Right lobe of liver (tissue), 6 donors: ENCODE measurements at regions not wholly inside any gene's neighbourhood (a gene's known extent, or its start where the extent isn't known, plus 50 kb on each side); places are given as distances from the start of the nearest gene placed in this dataset.

Experiments used
- ATAC-seq, 4 donors: fragments of 200-7000 bp; cut with Tn5 transposase; one replicate each; pipeline ENCODE4 v1.9.1; 2020; ENCODE audit warnings: mild to moderate bottlenecking in 4 of 4, moderate library complexity in 4 of 4
- DNase-seq, 3 donors: peaks; one replicate each; pipeline ENCODE4 v3.0.0-alpha.2; 2020
- H3K27ac ChIP-seq, 3 donors: fragments of 200-600 bp; one replicate each; pipeline ENCODE4 v1.8.0; 2022
- H3K27me3 ChIP-seq, 2 donors: fragments of 200-600 bp; one replicate each; pipeline ENCODE4 v1.8.0; 2022
- H3K36me3 ChIP-seq, 4 donors: fragments of 200-600 bp; sonication (generic) in 1 of 4; one replicate each; pipeline versions ENCODE4 v1.5.1 to v1.8.0; 2017 to 2022; ENCODE audit warnings: control low read depth in 1 of 4
- H3K4me1 ChIP-seq, 4 donors: fragments of 200-600 bp; sonication (generic) in 1 of 4; one replicate each; pipeline versions ENCODE4 v1.5.1 to v1.8.0; 2017 to 2022; ENCODE audit warnings: control low read depth in 1 of 4
- H3K4me3 ChIP-seq, 3 donors: fragments of 200-600 bp; one replicate each; pipeline ENCODE4 v1.8.0; 2022
- H3K9me3 ChIP-seq, 4 donors: fragments of 200-600 bp; sonication (generic) in 1 of 4; one replicate each; pipeline versions ENCODE4 v1.5.1 to v1.8.0; 2017 to 2022; ENCODE audit warnings: control low read depth in 1 of 4
- POLR2A ChIP-seq: fragments of 450-650 bp; IDR thresholded peaks from one replicate; pipeline ENCODE4 v1.6.1; 2017; ENCODE audit warnings: antibody characterized with exemption, mild to moderate bottlenecking
- WGBS: methylation state at CpG from one replicate; pipeline ENCODE4 v1.1.6; 2018; ENCODE audit warnings: low coverage, low lambda C conversion rate; ENCODE audit not compliant: insufficient coverage; ENCODE audit errors: missing lambda C conversion rate; 5-methylcytosine and 5-hydroxymethylcytosine counted together
- intact Hi-C, 2 donors: fragments of 100-400 bp; cut with DNase I; formaldehyde crosslinking; loops; one replicate each; pipeline versions ENCODE4 v1.11.2 to v1.14.1; 2022
- TF ChIP-seq, protein P1 (sequence below), 4 donors: fragments of 200-600 bp in 3 of 4; fragments of 450-650 bp in 1 of 4; IDR thresholded peaks; one replicate each; pipeline versions ENCODE4 v1.5.1 to v1.8.0; 2016 to 2022; ENCODE audit warnings: antibody characterized with exemption in 4 of 4, mild to moderate bottlenecking in 2 of 4
- donor health status: DM: no; HTN: yes; CAD: no.
- donor health status: DM: no; HTN: no; CAD: no.
- donor health status: DM: no; HTN: no; CAD: no.
- donor health status: DM: no; HTN: yes; CAD: no.
- donor health status: DM: no; HTN: yes; CAD: no.

DNA sequence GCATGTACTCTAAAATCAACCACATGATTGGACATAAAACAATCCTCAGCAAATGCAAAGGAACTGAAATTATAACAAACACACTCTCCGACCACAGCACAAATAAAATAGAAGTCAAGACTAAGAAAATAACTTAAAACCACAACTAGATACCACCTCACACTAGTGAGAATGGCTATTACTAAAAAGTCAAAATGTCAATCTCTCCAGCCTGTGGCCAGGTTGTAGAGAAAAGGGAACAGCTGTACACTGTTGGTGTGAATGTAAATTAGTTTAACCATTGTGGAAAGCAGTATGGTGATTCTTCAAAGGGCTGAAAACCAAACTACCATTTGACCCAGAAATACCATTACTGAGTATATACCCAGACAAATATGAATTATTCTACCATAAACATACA, 1025.7 kb upstream of the TENM4 start:
- intact Hi-C loops, result no loop called here
- H3K4me3 ChIP-seq, result no peak overlapping the region
- TF ChIP-seq, protein P1, sequence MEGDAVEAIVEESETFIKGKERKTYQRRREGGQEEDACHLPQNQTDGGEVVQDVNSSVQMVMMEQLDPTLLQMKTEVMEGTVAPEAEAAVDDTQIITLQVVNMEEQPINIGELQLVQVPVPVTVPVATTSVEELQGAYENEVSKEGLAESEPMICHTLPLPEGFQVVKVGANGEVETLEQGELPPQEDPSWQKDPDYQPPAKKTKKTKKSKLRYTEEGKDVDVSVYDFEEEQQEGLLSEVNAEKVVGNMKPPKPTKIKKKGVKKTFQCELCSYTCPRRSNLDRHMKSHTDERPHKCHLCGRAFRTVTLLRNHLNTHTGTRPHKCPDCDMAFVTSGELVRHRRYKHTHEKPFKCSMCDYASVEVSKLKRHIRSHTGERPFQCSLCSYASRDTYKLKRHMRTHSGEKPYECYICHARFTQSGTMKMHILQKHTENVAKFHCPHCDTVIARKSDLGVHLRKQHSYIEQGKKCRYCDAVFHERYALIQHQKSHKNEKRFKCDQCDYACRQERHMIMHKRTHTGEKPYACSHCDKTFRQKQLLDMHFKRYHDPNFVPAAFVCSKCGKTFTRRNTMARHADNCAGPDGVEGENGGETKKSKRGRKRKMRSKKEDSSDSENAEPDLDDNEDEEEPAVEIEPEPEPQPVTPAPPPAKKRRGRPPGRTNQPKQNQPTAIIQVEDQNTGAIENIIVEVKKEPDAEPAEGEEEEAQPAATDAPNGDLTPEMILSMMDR (IDR thresholded peaks at IDR 0.05), result no peak
- TF ChIP-seq POLR2A, result no peak
- no peaks in the 10 kb centered on the region for H3K27me3 ChIP-seq
- H3K27ac ChIP-seq, result no peak overlapping the region
- WGBS, result 69% methylated on average over 1 of the region's 1 CpG
- no peaks in the 10 kb centered on the region for H3K36me3 ChIP-seq
- ATAC-seq (no peak), DNase-seq (no peak)
- no peaks in the 10 kb centered on the region for H3K9me3 ChIP-seq
- H3K4me1 ChIP-seq, result no peaks in the 10 kb centered on the region

DNA sequence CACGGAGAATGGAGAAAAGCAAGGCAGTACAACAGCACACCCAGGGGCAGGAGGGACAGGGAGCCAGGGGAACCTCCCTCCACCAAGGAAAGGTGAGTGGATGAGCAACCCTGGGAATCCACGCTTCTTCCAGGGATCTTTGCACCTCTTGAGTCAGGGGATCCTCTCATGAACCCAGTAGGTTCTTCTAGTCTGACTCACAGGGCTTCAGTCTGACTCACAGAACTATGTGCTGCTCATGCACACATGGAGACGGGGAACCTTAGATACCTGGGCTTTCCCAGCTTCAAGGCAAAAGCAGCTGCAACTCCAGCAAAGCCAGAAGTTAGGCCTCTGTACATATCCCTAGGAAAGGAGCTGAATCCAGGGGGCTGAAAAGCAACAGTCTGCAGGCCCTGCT, 1021.4 kb upstream of the TENM4 start:
- ATAC-seq, result no peak

DNA sequence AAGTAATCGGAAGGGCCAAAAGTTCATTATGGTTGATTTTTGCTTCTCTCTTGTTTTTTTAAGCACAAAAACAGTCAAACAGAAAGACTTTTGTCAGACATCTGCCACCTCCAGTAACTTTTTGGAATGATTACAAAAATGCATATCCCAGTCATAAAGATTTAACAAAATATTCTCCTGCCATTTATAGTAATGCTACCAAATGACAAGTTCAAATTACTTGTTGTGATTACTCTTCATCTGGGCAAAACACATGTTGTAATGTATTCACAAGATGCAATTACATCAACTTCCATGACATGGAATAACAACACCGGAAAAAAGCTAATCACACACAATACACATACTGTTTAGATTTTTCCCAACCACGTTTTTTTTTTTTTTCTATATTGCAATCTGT, 1017.5 kb upstream of the TENM4 start:
- no peak overlapping the region for H3K4me3 ChIP-seq
- no peaks in the 10 kb centered on the region for H3K4me1 ChIP-seq
- intact Hi-C loops, result no loop called here
- 50% methylated on average over 3 of the region's 3 CpGs for WGBS
- no peaks in the 10 kb centered on the region for H3K36me3 ChIP-seq
- no peaks in the 10 kb centered on the region for H3K9me3 ChIP-seq
- no peak for TF ChIP-seq POLR2A
- TF ChIP-seq, protein P1 (IDR thresholded peaks at IDR 0.05), result no peak
- no peak for ATAC-seq
- no peak overlapping the region for H3K27ac ChIP-seq
- H3K27me3 ChIP-seq, result no peaks in the 10 kb centered on the region
- DNase-seq, result no peak

More for the DNA sequence above, 1021.4 kb upstream of the TENM4 start:
- H3K27ac ChIP-seq, result no peak overlapping the region
- no peaks in the 10 kb centered on the region for H3K27me3 ChIP-seq
- no peak overlapping the region for H3K4me3 ChIP-seq
- WGBS, result 50% methylated on average over 2 of the region's 3 CpGs
- no peaks in the 10 kb centered on the region for H3K4me1 ChIP-seq
- H3K36me3 ChIP-seq, result no peaks in the 10 kb centered on the region
- H3K9me3 ChIP-seq, result no peaks in the 10 kb centered on the region
- intact Hi-C loops, result no loop called here
- TF ChIP-seq, protein P1 (IDR thresholded peaks at IDR 0.05), result no peak
- no peak for TF ChIP-seq POLR2A
- no peak for DNase-seq

DNA sequence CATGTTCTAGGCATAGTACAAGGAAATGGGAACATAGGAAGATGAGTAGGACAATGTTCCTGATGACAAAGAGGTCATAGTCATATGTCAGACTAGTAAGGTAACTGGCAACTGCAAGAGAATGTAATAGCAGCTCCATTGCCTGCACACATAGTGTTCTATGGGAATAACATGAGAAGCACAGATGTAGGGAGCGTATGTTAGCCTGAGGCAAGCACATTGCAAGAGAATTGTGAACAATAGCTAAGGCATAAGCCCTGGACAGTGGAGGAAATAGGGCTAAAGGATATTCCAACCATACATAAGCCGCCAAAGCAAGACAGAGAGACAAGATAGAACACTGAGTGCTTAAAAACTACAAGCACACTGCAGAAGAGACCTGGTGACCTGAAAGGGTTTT, 1017.0 kb upstream of the TENM4 start:
- H3K4me3 ChIP-seq, result no peak overlapping the region
- H3K27ac ChIP-seq, result no peak overlapping the region
- H3K4me1 ChIP-seq, result no peaks in the 10 kb centered on the region
- H3K27me3 ChIP-seq, result no peaks in the 10 kb centered on the region
- TF ChIP-seq, protein P1 (IDR thresholded peaks at IDR 0.05), result no peak
- no peak for TF ChIP-seq POLR2A
- DNase-seq (no peak), ATAC-seq (no peak)
- no peaks in the 10 kb centered on the region for H3K9me3 ChIP-seq
- WGBS, result 76% methylated on average over 2 of the region's 2 CpGs
- H3K36me3 ChIP-seq, result no peaks in the 10 kb centered on the region
- intact Hi-C loops, result no loop called here

DNA sequence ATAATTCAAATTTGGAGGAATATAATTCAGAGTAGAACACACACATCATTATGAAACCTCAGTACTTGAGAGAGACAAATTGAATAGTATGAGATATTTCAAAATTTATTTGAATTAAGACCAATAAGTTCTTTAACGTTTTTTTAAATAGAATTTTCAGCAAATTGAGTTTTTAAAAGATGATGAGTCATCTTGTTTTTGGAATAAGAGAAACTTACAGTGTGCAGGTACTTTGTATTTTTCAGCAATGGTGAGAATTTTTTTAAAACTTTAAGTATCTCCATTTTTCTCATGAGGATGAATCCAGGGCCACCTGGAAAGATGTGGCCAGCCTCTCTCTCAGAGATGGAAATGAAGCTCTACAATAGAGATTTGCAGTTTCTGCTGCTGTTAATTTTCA, 1015.0 kb upstream of the TENM4 start:
- Histone ChIP-seq H3K9me3 (no peaks in the 10 kb centered on the region), H3K4me3 (no peak overlapping the region), H3K36me3 (no peaks in the 10 kb centered on the region), H3K27ac (no peak overlapping the region), H3K27me3 (no peaks in the 10 kb centered on the region), H3K4me1 (no peaks in the 10 kb centered on the region)
- ATAC-seq (no peak), DNase-seq (no peak)
- 14% methylated on average over 1 of the region's 1 CpG for WGBS
- TF ChIP-seq, protein P1 (IDR thresholded peaks at IDR 0.05), result no peak
- TF ChIP-seq POLR2A, result no peak
- intact Hi-C loops, result no loop called here
